Pancreas (tissue), 10 donors: ENCODE measurements at regions not wholly inside any gene's neighbourhood (a gene's known extent, or its start where the extent isn't known, plus 50 kb on each side); places are given as distances from the start of the nearest gene placed in this dataset.

ENCODE experiments used
- ATAC-seq, 4 donors: fragments of 200-7000 bp; cut with Tn5 transposase; one replicate each; pipeline versions ENCODE4 v1.8.0 to v1.9.1; 2020; ENCODE audit warnings: mild to moderate bottlenecking in 4 of 4, moderate library complexity in 4 of 4
- DNase-seq, 6 donors: peaks; one replicate each; pipeline ENCODE4 v3.0.0-alpha.2; 2020
- FAIRE-seq: peaks from 2 replicates; lab custom pipeline; 2012; peaks lifted over from hg19 to GRCh38; lab: Jason Lieb, UNC
- H3K27ac ChIP-seq, 4 donors: fragments of 200-600 bp; sonication (generic); 1 replicate in 3 of 4; 2 replicates in 1 of 4; pipeline versions ENCODE4 v1.5.0 to v1.8.0; 2020
- H3K27me3 ChIP-seq, 4 donors: fragments of 200-600 bp; one replicate each; pipeline ENCODE4 v1.8.0; 2021
- H3K36me3 ChIP-seq, 3 donors: fragments of 200-600 bp; sonication (generic) in 1 of 3; one replicate each; pipeline versions ENCODE4 v1.5.0 to v1.8.0; 2020 to 2021
- H3K4me1 ChIP-seq, 3 donors: fragments of 200-600 bp; one replicate each; pipeline ENCODE4 v1.8.0; 2021
- H3K4me3 ChIP-seq, 4 donors: fragments of 200-600 bp; sonication (generic) in 2 of 4; one replicate each; pipeline versions ENCODE4 v1.5.0 to v1.8.0; 2020 to 2021
- H3K9me3 ChIP-seq, 4 donors: fragments of 200-600 bp; one replicate each; pipeline ENCODE4 v1.8.0; 2021
- CTCF ChIP-seq, 4 donors: fragments of 200-600 bp; sonication (generic) in 3 of 4; IDR thresholded peaks; one replicate each; pipeline versions ENCODE4 v1.5.0 to v1.8.0; 2021; ENCODE audit warnings: antibody characterized with exemption in 4 of 4
- WGBS, 2 donors: extraction: QIAGEN DNeasy Blood & Tissue Kit; methylation state at CpG; one replicate each; pipeline ENCODE4 v1.1.7; 2013; 5-methylcytosine and 5-hydroxymethylcytosine counted together
- intact Hi-C, 3 donors: fragments of 100-400 bp; cut with DNase I; formaldehyde crosslinking; loops; one replicate each; pipeline versions ENCODE4 v1.11.1 to v1.14.2; 2022
- donor health status: healthy with polysubstance abuse.
- donor health status: DM: no; HTN: no; CAD: no; lungs with moderate emphysema.
- donor health status: DM: no; HTN: no; CAD: no.
- donor health status: control.
- donor health status: control.
- donor health status: Bipolar disorder and iron deficiency.
- donor health status: DM: yes; HTN: yes; CAD: no.
- donor health status: DM: no; HTN: no; CAD: no.
- donor health status: DM: no; HTN: no; CAD: no.
- donor health status: DM: yes; HTN: yes; CAD: no.

GRCh38 chr18:75959150-75959549 lies 531.6 kb upstream of the SMIM21 start:
- Histone ChIP-seq H3K4me3 (no peak overlapping the region), H3K27ac (no peak overlapping the region), H3K4me1 (no peaks in the 10 kb centered on the region), H3K27me3 (no peaks in the 10 kb centered on the region), H3K36me3 (no peaks in the 10 kb centered on the region), H3K9me3 (no peaks in the 10 kb centered on the region)
- intact Hi-C loops, result no loop called here
- ATAC-seq (no peak), FAIRE-seq (no peak), DNase-seq (no peak)
- no peak for TF ChIP-seq CTCF (IDR thresholded peaks at IDR 0.05)

DNA sequence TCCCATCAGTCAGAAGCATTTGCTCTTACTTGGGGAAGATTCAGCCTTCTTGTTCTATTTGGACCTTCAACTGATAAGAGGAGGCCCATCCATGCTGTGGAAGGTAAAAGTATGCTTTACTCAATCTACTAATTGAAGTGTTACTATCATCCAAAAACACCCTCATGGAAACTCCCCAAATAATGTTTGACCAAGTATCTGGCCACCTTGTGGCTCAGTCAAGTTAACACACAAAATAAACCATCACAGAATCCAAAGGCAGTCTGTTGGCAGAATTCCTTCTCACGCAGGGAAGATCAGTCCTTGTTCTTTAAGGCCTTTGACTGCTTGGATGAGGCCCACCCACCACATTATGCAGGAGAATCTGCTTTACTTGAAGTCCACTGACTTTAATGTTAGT lies 531.2 kb upstream of the SMIM21 start:
- 63 to 86% methylated on average over 1 of the region's 1 CpG for WGBS, 2 donors
- FAIRE-seq, result no peak
- no peak for TF ChIP-seq CTCF (IDR thresholded peaks at IDR 0.05)

DNA sequence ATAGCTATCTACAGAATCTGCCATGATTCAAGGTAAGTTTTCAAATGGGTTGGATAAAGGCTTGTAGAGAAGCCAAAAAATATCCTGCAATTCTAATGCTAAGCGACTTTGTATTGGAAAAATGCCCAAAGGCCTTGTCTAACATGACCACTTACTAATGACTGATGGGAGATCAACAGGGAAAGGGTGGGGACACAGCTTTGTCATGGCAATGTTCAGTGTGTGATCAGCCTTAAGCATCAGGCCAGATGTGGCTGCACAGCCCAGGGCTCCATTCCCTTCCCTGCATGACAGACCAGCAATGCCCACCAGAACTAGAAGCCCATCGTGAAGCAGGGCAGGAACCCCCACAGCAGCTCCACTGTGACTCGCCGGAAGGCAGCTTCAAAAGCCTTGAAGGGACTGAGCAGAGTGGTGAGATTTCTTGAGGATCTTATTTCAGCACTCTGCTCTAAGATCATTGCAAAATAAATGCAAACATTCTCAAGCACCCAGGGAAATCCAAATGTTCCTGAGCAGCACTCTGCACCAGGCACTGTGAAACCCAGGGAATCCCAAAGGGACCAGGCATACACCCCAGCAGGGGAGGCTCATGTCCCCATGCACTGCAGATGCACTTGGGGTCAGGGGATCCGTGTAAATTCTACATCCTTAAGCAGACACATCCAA lies 517.9 kb upstream of the SMIM21 start:
- no peaks in the 10 kb centered on the region for H3K36me3 ChIP-seq
- FAIRE-seq, result no peak
- H3K9me3 ChIP-seq, result no peaks in the 10 kb centered on the region
- ATAC-seq, result no peak
- no peak overlapping the region for H3K27ac ChIP-seq
- H3K4me3 ChIP-seq, result no peak overlapping the region
- no peak for DNase-seq
- no peaks in the 10 kb centered on the region for H3K4me1 ChIP-seq
- 55 to 67% methylated on average over 5 of the region's 5 CpGs for WGBS, 2 donors
- no peaks in the 10 kb centered on the region for H3K27me3 ChIP-seq
- intact Hi-C loops, result no loop called here
- TF ChIP-seq CTCF (IDR thresholded peaks at IDR 0.05), result no peak

More for the DNA sequence above, 531.2 kb upstream of the SMIM21 start:
- no peak overlapping the region for H3K27ac ChIP-seq
- DNase-seq (no peak), ATAC-seq (no peak)
- no peaks in the 10 kb centered on the region for H3K4me1 ChIP-seq
- intact Hi-C loops, result no loop called here
- no peak overlapping the region for H3K4me3 ChIP-seq
- H3K27me3 ChIP-seq, result no peaks in the 10 kb centered on the region
- H3K9me3 ChIP-seq, result no peaks in the 10 kb centered on the region
- no peaks in the 10 kb centered on the region for H3K36me3 ChIP-seq

DNA sequence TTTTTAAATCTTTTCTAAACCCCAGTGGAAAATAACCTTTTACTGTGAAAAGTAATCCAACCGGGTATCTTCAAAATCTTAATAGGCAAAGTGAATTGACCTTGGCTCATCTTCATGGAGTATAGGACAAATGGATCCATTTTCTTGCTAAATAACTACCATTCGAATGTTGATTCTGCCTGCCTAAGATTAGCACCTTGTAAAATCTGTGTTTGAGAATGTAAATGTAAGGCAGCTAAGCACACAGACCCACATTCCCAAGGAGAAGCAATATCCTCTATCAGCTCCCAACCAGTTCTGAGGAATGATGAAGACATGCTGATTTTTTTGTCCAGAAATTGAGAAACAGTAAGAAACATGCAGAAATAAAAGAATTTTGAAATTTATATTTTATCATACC lies 509.8 kb upstream of the SMIM21 start:
- FAIRE-seq (no peak), ATAC-seq (no peak), DNase-seq (no peak)
- no peaks in the 10 kb centered on the region for H3K36me3 ChIP-seq
- H3K27me3 ChIP-seq, result no peaks in the 10 kb centered on the region
- H3K4me1 ChIP-seq, result no peaks in the 10 kb centered on the region
- TF ChIP-seq CTCF (IDR thresholded peaks at IDR 0.05), result no peak
- H3K27ac ChIP-seq, result no peak overlapping the region
- no peak overlapping the region for H3K4me3 ChIP-seq
- H3K9me3 ChIP-seq, result no peaks in the 10 kb centered on the region
- intact Hi-C loops, result no loop called here
- WGBS, 2 donors, result 15 to 16% methylated on average over 2 of the region's 2 CpGs

DNA sequence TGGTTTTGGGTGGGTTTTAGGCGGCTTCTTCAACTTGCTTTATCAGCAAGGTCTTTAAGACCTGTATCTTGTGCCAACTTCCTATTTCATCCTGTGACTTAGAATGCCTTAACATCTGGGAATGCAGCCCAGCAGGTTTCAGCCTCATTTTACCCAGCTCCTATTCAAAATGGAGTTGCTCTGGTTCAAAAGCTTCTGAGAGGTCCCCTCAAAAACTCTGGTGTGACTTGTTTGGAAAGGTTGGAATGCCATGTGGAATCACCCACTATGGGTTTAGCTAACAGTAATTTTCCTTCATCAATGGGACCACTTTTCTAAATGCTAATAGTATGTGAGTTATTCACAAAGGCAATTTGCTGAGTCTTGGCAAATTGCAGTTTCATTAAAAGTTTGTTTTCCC lies 509.4 kb upstream of the SMIM21 start:
- Histone ChIP-seq H3K9me3 (no peaks in the 10 kb centered on the region), H3K36me3 (no peaks in the 10 kb centered on the region), H3K4me1 (no peaks in the 10 kb centered on the region), H3K27me3 (no peaks in the 10 kb centered on the region), H3K4me3 (no peak overlapping the region), H3K27ac (no peak overlapping the region)
- TF ChIP-seq CTCF (IDR thresholded peaks at IDR 0.05), result no peak
- WGBS, 2 donors, result 57 to 61% methylated on average over 1 of the region's 1 CpG
- DNase-seq (no peak), FAIRE-seq (no peak), ATAC-seq (no peak)
- intact Hi-C loops, result no loop called here
